ENCODE measurements at regions not wholly inside any gene's neighbourhood (a gene's known extent, or its start where the extent isn't known, plus 50 kb on each side); places are given as distances from the start of the nearest gene placed in this dataset.
"Not testable (repeated sequence)": the region's sequence is repeated elsewhere in the genome, so short reads cannot be mapped to it uniquely, and the experiment has no call there.

- TF ChIP-seq EZH2 (optimal IDR thresholded peaks at IDR 0.05; ENCODE audit: low read depth, low read length); CTCF (IDR thresholded peaks at IDR 0.05; ENCODE audit: low read length): not testable (repeated sequence)
These were observed 534.7 kb downstream of the FLRT2 start for GRCh38 chr14:86064595-86064994.
